ENCODE measurements at regions not wholly inside any gene's neighbourhood (a gene's known extent, or its start where the extent isn't known, plus 50 kb on each side); places are given as distances from the start of the nearest gene placed in this dataset.

GRCh38 chr5:179418972-179419371 is 73.7 kb upstream of the ADAMTS2 start:
- TF ChIP-seq POLR2A (IDR thresholded peaks at IDR 0.05) (no peak), CTCF (IDR thresholded peaks at IDR 0.05) (no peak)

Data from upper lobe of left lung (tissue), 4 donors.